Heart left ventricle (tissue), 13 donors: ENCODE measurements at regions not wholly inside any gene's neighbourhood (a gene's known extent, or its start where the extent isn't known, plus 50 kb on each side); places are given as distances from the start of the nearest gene placed in this dataset.

Source experiments
- POLR2A ChIP-seq, 2 donors: fragments of 450-650 bp; IDR thresholded peaks; one replicate each; pipeline ENCODE4 v1.6.1; 2017; ENCODE audit warnings: antibody characterized with exemption in 2 of 2, mild to moderate bottlenecking in 2 of 2, moderate library complexity in 2 of 2
- TF ChIP-seq, protein P1 (sequence below), 12 donors: fragments of 200-600 bp; sonication (generic) in 4 of 12; IDR thresholded peaks; one replicate each; pipeline versions ENCODE4 v1.5.0 to v1.8.0; 2018 to 2022; ENCODE audit warnings: antibody characterized with exemption in 12 of 12, mild to moderate bottlenecking in 5 of 12
- donor health status: ischemic (EF 13 %, LVEDD 7.1; RV severe dilation, severe dysfunction).
- donor health status: DM: no; HTN: yes; CAD: no.
- donor health status: DM: no; HTN: no; CAD: no.
- donor health status: ischemic (EF 25% LVEDD 6.9; RV normal size, moderate dysfunction).
- donor health status: ischemic (EF 25% LVEDD 5.7; RV mildly dilated, moderate dysfunction).
- donor health status: ischemic (EF 35%, LVEDD 5.7; RV mildly dilated, moderate dysfunction).
- donor health status: nonischemic (EF 11% LVEDD 7.7; RV severe dilation, severe dysfunction).
- donor health status: DM: yes; HTN: yes; CAD: no.
- donor health status: PGD.
- donor health status: ischemic (EF 29% LVEDD 5.4; RV normal size, mild dysfunction).
- donor health status: nonischemic (EF 23%, LVEDD 6.1; RV moderate dilation, normal function).

DNA sequence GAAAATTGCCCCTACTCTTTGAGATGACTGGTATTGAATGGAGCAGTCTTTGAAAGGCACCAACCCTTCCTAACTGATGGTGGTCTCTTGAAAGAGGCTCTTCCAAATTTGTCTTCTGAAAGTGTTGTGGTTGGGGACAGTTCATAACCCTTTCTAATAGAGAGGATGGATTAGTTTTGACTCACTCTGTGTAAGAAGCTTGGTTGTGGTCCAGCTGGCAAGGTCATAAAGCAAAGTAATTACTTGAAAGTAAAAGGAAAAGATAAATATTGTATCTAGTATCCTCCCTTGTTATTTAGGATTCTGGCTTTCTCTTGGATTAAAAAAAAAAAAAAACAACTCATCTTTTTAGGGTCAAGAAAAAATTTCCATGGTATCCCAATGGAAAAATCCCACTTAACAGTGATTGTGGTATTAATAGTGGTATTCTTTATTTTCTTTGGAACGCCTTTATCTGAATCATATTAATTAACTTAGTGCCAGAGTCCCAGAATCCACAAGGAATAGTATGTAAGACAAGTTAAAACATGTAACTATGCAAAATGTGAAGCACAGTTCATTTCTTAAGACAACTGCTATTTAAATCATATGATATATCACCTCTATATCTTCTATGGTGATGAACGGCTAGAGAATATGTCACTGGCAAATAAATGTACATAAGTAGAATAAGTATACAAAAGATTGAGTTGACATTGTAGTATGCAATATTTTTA is 469.3 kb upstream of the CDIN1 start:
- TF ChIP-seq, protein P1, sequence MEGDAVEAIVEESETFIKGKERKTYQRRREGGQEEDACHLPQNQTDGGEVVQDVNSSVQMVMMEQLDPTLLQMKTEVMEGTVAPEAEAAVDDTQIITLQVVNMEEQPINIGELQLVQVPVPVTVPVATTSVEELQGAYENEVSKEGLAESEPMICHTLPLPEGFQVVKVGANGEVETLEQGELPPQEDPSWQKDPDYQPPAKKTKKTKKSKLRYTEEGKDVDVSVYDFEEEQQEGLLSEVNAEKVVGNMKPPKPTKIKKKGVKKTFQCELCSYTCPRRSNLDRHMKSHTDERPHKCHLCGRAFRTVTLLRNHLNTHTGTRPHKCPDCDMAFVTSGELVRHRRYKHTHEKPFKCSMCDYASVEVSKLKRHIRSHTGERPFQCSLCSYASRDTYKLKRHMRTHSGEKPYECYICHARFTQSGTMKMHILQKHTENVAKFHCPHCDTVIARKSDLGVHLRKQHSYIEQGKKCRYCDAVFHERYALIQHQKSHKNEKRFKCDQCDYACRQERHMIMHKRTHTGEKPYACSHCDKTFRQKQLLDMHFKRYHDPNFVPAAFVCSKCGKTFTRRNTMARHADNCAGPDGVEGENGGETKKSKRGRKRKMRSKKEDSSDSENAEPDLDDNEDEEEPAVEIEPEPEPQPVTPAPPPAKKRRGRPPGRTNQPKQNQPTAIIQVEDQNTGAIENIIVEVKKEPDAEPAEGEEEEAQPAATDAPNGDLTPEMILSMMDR (IDR thresholded peaks at IDR 0.05), result no peak
- TF ChIP-seq POLR2A (IDR thresholded peaks at IDR 0.05), result no peak
